ENCODE measurements at regions not wholly inside any gene's neighbourhood (a gene's known extent, or its start where the extent isn't known, plus 50 kb on each side); places are given as distances from the start of the nearest gene placed in this dataset.

DNA sequence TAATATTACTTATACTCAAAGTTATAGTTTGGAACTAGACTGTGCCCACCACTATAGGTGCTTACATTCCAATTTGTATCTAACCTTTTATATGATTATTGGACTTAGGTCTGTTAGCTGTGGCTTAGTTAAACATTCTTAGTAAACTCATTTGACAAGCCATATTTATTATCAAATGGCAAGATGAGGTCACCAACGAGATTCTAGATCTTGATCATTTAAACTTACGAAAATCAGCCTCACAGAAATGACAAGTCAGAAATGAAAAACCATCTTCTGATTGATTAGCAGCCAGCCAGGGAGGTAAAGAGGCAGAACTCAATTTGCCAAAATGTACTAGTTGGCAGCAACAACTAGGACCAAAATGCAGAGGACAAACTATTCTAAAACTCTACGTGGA, 100.4 kb upstream of the STK17B start:
- Histone ChIP-seq H3K27ac (no peak overlapping the region), H3K4me3 (no peak overlapping the region), H3K36me3 (no peaks in the 10 kb centered on the region), H3K4me1 (peaks cover 57% of the 10 kb centered on the region), H3K27me3 (ENCODE audit: low read depth) (no peaks in the 10 kb centered on the region), H3K9me3 (no peaks in the 10 kb centered on the region)
- intact Hi-C loops (cut with DNase I), result no loop called here
- no peak for DNase-seq
- no peak for ATAC-seq
- TF ChIP-seq, protein P1, sequence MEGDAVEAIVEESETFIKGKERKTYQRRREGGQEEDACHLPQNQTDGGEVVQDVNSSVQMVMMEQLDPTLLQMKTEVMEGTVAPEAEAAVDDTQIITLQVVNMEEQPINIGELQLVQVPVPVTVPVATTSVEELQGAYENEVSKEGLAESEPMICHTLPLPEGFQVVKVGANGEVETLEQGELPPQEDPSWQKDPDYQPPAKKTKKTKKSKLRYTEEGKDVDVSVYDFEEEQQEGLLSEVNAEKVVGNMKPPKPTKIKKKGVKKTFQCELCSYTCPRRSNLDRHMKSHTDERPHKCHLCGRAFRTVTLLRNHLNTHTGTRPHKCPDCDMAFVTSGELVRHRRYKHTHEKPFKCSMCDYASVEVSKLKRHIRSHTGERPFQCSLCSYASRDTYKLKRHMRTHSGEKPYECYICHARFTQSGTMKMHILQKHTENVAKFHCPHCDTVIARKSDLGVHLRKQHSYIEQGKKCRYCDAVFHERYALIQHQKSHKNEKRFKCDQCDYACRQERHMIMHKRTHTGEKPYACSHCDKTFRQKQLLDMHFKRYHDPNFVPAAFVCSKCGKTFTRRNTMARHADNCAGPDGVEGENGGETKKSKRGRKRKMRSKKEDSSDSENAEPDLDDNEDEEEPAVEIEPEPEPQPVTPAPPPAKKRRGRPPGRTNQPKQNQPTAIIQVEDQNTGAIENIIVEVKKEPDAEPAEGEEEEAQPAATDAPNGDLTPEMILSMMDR (IDR thresholded peaks at IDR 0.05), result no peak

DNA sequence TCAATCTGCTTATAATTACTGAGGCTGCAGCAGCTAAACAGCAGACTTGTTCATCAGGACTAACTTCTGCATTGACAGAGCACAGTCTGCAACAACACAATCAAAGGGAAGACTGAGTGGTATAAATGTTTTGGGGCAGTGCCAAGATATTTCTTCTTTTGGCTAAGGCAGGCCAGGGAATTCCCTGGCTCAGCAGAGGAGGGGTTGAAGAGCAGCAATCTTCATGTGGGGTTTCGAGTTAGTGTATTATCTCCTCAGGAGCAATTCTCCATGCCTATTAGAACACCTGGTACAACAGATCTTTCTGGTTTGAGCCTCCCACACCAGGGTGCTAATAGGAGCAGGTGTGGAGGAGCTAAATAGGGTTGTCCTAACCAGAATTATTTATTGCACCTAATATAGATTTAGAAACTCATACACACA, 103.0 kb upstream of the STK17B start:
- Histone ChIP-seq H3K27me3 (ENCODE audit: low read depth) (no peaks in the 10 kb centered on the region), H3K4me1 (peaks cover 35% of the 10 kb centered on the region), H3K9me3 (no peaks in the 10 kb centered on the region), H3K36me3 (peaks cover 3% of the 10 kb centered on the region), H3K27ac (peak overlapping the region; percentile 42), H3K4me3 (no peak overlapping the region)
- intact Hi-C loops (cut with DNase I), result no loop called here
- peak; percentile 58 to 71 for ATAC-seq
- DNase-seq, result no peak
- TF ChIP-seq, protein P1 (IDR thresholded peaks at IDR 0.05), result no peak

DNA sequence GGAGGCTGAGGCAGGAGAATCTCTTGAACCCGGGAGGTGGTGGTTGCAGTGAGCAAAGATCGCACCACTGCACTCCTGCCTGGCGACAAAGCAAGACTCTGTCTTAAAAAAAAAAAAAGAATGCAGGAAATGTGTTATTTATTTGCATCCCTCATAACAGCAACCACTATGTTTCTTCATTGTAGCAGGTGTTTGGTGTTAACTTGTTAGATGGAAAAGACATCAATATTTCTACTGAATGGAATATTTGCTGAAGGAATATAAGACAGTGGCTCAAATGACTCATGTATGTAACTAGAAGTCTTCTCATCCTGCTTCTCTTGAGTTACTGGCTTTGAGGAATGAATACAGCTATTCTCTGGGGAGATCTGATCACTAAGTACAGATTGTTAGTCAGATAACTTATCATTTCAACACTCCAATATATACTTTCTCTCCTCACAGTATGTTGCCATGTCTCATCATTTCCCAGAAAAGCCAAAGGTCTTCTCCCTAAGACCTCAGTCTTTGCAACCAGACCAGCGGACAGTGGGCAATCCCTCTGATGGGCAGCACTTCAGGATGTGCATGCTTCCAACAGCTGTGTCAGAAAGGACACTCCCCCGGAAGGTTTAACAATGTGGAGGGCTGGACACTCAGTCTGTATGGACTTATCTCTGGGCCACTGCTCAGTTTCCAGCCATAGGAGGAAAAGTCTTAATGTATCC, 104.4 kb upstream of the STK17B start:
- TF ChIP-seq, protein P1 (IDR thresholded peaks at IDR 0.05), result no peak
- Histone ChIP-seq H3K4me3 (no peak overlapping the region), H3K27ac (peak overlapping the region; percentile 25), H3K4me1 (peaks cover 35% of the 10 kb centered on the region), H3K9me3 (no peaks in the 10 kb centered on the region), H3K36me3 (peaks cover 3% of the 10 kb centered on the region), H3K27me3 (ENCODE audit: low read depth) (no peaks in the 10 kb centered on the region)
- DNase-seq (no peak), ATAC-seq (peak; percentile 21 to 29)
- intact Hi-C loops (cut with DNase I), result no loop called here

DNA sequence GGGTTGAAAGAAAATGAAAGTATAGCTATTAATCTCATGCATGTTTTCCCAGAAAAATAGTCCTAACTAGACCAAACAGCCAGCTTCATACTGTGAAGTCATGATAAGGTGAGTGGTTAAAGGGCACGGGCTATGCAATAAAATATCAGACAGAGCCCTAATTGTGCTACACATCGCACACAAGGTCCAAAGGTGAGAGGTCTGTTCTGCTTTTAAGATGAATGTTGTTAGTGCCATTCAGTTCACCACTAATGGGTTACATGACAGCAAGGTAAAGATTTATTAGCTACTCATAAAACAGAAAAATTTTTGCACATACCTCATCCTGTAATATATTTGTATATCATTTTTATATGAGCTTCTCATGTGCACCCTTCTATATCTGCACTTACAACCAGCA, 105.0 kb upstream of the STK17B start:
- intact Hi-C loops (cut with DNase I), result no loop called here
- Histone ChIP-seq H3K27me3 (ENCODE audit: low read depth) (no peaks in the 10 kb centered on the region), H3K4me3 (no peak overlapping the region), H3K4me1 (peaks cover 35% of the 10 kb centered on the region), H3K27ac (peak overlapping the region; percentile 25), H3K36me3 (peaks cover 3% of the 10 kb centered on the region), H3K9me3 (no peaks in the 10 kb centered on the region)
- TF ChIP-seq, protein P1 (IDR thresholded peaks at IDR 0.05), result no peak
- DNase-seq (no peak), ATAC-seq (peak in 1 of 2 donors; percentile 22)

DNA sequence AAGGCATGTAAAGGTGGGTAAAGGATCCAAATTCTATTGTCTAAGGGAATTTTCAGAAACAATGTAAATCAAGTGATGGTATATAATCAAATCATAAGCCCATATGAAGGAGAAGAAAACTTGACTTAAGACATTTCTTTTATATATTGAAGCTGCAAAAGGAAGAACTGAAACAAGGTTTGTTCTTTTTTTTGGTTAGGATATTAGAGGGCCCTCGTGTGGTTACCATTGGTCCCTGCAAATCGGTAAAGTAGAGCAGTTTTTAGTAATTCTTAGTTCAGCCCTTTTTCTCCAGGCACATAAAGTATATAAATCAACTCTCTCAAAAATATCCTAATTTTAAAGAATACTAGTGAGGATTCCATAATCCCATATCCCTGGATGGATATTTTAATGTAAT, 105.6 kb upstream of the STK17B start:
- H3K4me1 ChIP-seq, result peaks cover 35% of the 10 kb centered on the region
- H3K27ac ChIP-seq, result no peak overlapping the region
- no peak overlapping the region for H3K4me3 ChIP-seq
- intact Hi-C loops (cut with DNase I), result no loop called here
- DNase-seq (no peak), ATAC-seq (peak; percentile 56 to 60)
- H3K27me3 ChIP-seq (ENCODE audit: low read depth), result no peaks in the 10 kb centered on the region
- TF ChIP-seq, protein P1 (IDR thresholded peaks at IDR 0.05), result peak; percentile 60
- peaks cover 3% of the 10 kb centered on the region for H3K36me3 ChIP-seq
- H3K9me3 ChIP-seq, result no peaks in the 10 kb centered on the region

All from lower lobe of right lung (tissue), 2 donors.